Right atrium auricular region (tissue), 2 donors: ENCODE measurements at regions not wholly inside any gene's neighbourhood (a gene's known extent, or its start where the extent isn't known, plus 50 kb on each side); places are given as distances from the start of the nearest gene placed in this dataset.

Source experiments
- DNase-seq: peaks from one replicate; pipeline ENCODE4 v3.0.0-alpha.2; 2019; ENCODE audit warnings: low spot score
- H3K27ac ChIP-seq, 2 donors: fragments of 200-600 bp; sonication (generic); 1 replicate in 1 of 2; 2 replicates in 1 of 2; pipeline ENCODE4 v1.5.1; 2016 to 2019
- H3K27me3 ChIP-seq, 2 donors: fragments of 200-600 bp; sonication (generic); one replicate each; pipeline versions ENCODE4 v1.5.1 to v1.6.0; 2017 to 2019
- H3K36me3 ChIP-seq: fragments of 200-600 bp; sonication (generic); one replicate; pipeline ENCODE4 v1.5.1; 2016
- H3K4me1 ChIP-seq, 2 donors: fragments of 200-600 bp; sonication (generic); one replicate each; pipeline versions ENCODE4 v1.5.1 to v1.6.0; 2017 to 2019
- H3K4me3 ChIP-seq, 2 donors: fragments of 200-600 bp; sonication (generic); 1 replicate in 1 of 2; 2 replicates in 1 of 2; pipeline ENCODE4 v1.5.1; 2017 to 2019; ENCODE audit warnings: mild to moderate bottlenecking in 1 of 2, moderate library complexity in 1 of 2
- H3K9me3 ChIP-seq, 2 donors: fragments of 200-600 bp; sonication (generic); one replicate each; pipeline ENCODE4 v1.5.1; 2019
- TF ChIP-seq, protein P1 (sequence below), 2 donors: fragments of 200-600 bp; sonication (generic); IDR thresholded peaks; one replicate each; pipeline ENCODE4 v1.5.1; 2019; ENCODE audit warnings: antibody characterized with exemption in 2 of 2

DNA sequence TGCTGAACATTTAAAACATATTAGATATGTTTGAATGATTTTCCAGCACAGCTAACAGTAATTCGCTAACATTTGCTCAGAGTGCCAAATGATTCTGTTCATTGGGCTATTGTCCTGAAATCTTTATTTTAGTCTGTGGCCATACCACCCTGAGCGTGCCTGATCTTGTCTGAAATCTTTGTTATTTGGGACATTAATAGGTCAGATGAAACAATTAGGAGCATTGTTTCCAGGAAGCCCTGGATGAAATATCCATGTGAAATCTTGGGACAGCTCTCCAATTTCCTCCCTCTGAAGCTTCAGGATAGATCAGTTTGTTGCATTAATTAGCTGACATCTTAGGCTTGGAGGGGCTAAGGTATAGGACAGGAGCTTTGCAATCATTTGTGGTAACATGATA is 512.0 kb downstream of the KIF20B start:
- TF ChIP-seq, protein P1, sequence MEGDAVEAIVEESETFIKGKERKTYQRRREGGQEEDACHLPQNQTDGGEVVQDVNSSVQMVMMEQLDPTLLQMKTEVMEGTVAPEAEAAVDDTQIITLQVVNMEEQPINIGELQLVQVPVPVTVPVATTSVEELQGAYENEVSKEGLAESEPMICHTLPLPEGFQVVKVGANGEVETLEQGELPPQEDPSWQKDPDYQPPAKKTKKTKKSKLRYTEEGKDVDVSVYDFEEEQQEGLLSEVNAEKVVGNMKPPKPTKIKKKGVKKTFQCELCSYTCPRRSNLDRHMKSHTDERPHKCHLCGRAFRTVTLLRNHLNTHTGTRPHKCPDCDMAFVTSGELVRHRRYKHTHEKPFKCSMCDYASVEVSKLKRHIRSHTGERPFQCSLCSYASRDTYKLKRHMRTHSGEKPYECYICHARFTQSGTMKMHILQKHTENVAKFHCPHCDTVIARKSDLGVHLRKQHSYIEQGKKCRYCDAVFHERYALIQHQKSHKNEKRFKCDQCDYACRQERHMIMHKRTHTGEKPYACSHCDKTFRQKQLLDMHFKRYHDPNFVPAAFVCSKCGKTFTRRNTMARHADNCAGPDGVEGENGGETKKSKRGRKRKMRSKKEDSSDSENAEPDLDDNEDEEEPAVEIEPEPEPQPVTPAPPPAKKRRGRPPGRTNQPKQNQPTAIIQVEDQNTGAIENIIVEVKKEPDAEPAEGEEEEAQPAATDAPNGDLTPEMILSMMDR (IDR thresholded peaks at IDR 0.05) = no peak
- Histone ChIP-seq H3K4me3 (no peak overlapping the region), H3K9me3 (no peaks in the 10 kb centered on the region), H3K27me3 (no peaks in the 10 kb centered on the region), H3K27ac (no peak overlapping the region), H3K4me1 (no peaks in the 10 kb centered on the region), H3K36me3 (no peaks in the 10 kb centered on the region)
- no peak for DNase-seq

DNA sequence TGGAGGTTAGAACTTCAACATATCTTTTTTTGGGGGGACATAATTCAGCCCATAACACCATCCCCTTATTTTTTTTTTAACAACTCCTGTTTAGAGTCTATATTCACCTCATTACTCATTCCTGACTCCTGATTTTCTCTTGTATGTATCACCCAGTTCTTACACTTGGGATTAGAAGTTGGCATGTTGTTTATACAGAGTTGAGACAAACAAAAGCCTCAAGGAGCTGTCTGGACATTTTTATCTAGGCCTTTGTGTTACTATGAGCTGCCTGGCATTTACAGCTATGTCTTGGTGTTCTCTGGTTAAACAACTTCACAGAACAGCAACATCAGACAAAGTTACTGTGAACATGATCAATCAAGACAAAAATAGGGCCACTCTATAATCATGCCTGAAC is 517.5 kb downstream of the KIF20B start:
- TF ChIP-seq, protein P1 (IDR thresholded peaks at IDR 0.05) = no peak
- H3K27ac ChIP-seq = no peak overlapping the region

DNA sequence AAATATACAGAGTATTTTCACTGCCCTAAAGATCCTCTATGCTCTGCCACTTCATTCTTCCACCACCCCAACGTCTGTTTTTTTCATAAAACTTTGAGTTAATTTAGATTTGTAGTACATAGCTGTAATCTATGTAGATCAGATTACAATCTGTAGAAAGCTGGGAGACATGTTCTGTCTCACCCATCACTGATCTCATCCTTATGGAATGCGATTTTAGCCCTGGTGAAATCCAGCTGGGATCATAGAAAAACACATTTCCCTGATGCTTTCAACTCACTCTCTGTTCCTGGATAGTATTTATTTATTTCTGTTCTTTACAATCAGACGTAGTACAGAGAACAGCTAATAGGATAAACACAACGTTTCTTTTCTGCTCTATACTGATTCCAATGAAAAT is 521.0 kb downstream of the KIF20B start:
- no peak for DNase-seq
- H3K4me3 ChIP-seq = no peak overlapping the region
- H3K36me3 ChIP-seq = no peaks in the 10 kb centered on the region
- H3K27me3 ChIP-seq = no peaks in the 10 kb centered on the region
- no peaks in the 10 kb centered on the region for H3K9me3 ChIP-seq
- no peaks in the 10 kb centered on the region for H3K4me1 ChIP-seq
- TF ChIP-seq, protein P1 (IDR thresholded peaks at IDR 0.05) = no peak
- H3K27ac ChIP-seq = no peak overlapping the region

More for the DNA sequence above, 517.5 kb downstream of the KIF20B start:
- DNase-seq = no peak
- Histone ChIP-seq H3K9me3 (no peaks in the 10 kb centered on the region), H3K4me3 (no peak overlapping the region), H3K4me1 (no peaks in the 10 kb centered on the region), H3K36me3 (no peaks in the 10 kb centered on the region), H3K27me3 (no peaks in the 10 kb centered on the region)

DNA sequence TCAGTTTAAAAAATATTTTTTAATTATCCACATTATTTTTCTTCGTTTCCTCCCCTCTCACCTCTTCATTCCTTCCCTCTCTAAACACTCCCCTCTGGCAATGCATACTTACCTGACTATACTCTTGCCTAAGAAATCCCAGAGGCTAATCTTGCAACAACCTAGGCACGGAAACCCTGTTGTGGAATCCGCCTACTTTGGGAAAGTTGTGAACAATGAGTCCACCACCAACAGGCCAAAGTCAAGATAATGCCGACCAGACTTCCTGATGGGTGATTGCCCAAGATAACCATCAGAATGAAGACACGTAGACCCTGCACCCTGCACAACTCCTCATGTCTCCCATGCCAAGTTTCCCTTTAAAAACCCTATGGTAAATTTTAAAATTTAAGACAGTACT is 521.5 kb downstream of the KIF20B start:
- TF ChIP-seq, protein P1 (IDR thresholded peaks at IDR 0.05) = no peak
- no peak overlapping the region for H3K4me3 ChIP-seq
- H3K27me3 ChIP-seq = no peaks in the 10 kb centered on the region
- no peaks in the 10 kb centered on the region for H3K4me1 ChIP-seq
- H3K9me3 ChIP-seq = no peaks in the 10 kb centered on the region
- H3K27ac ChIP-seq = no peak overlapping the region
- no peaks in the 10 kb centered on the region for H3K36me3 ChIP-seq
- DNase-seq = no peak

DNA sequence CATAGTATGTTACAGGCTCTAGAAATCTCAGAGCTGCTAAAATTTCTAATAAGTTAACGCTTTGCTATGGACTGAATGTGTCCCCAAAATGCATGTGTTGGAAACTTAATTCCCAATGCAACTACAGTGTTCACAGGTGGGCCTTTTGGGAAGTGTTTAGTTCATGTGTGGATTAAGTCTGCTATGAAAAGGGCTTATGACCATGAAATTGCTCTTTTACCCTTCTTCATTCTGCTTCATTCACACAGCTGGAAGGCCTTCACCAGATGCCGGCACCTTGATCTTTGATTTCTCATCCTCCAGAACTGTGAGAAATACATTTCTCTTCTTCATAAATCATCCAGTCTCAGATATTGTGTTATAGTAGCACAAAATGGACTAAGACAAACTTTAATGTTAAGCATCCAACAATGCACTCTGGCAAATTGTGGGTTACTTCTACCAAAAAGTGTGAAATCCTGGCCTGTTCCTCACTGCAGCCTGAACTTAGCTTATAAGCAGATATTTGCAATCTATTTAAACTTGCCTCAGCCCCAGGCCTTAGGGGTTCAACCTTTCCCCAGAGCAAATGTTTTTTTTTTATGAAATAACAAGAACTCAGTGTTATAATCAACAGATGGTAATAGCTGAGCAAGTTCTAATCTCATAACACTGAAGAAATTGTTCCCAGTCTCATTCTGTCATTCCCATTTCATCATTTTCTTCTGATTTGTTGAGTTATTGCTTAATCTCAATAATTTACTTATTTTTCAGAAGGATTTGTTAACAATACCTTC is 523.6 kb downstream of the KIF20B start:
- TF ChIP-seq, protein P1 (IDR thresholded peaks at IDR 0.05) = no peak
- Histone ChIP-seq H3K4me3 (no peak overlapping the region), H3K27ac (no peak overlapping the region), H3K4me1 (no peaks in the 10 kb centered on the region), H3K36me3 (no peaks in the 10 kb centered on the region), H3K9me3 (no peaks in the 10 kb centered on the region), H3K27me3 (no peaks in the 10 kb centered on the region)
- DNase-seq = no peak

DNA sequence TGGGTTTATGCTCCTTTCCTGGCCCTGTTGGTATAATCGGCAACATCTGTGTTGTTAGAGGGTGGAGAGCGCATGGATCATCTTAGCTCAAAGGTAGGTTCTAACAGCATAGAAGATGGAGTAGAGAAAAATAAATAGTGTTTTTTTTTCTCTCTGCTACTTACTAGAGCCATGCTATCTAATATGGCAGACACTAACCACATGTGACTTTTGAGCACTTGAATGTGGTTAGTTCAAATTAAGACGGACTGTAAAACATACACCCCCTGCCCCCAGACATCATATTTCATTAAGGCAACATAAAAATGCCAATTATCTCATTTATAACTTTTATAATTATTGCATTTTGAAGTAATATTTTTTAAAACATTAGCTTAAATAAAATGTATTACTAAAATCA is 525.1 kb downstream of the KIF20B start:
- TF ChIP-seq, protein P1 (IDR thresholded peaks at IDR 0.05) = no peak
- Histone ChIP-seq H3K4me1 (no peaks in the 10 kb centered on the region), H3K4me3 (no peak overlapping the region), H3K27me3 (no peaks in the 10 kb centered on the region), H3K9me3 (no peaks in the 10 kb centered on the region), H3K36me3 (no peaks in the 10 kb centered on the region), H3K27ac (no peak overlapping the region)
- no peak for DNase-seq
